B cell (primary cell): ENCODE measurements at regions not wholly inside any gene's neighbourhood (a gene's known extent, or its start where the extent isn't known, plus 50 kb on each side); places are given as distances from the start of the nearest gene placed in this dataset.
"Not testable (repeated sequence)": the region's sequence is repeated elsewhere in the genome, so short reads cannot be mapped to it uniquely, and the experiment has no call there.

Source experiments
- ATAC-seq: fragments of 200-7000 bp; cut with Tn5 transposase; one replicate; pipeline ENCODE4 v1.10.0; 2021; ENCODE audit warnings: low read depth, mild to moderate bottlenecking, moderate number of reproducible peaks, moderate library complexity
- CTCF ChIA-PET: fragments of 350-600 bp; sonication (Branson Sonifier 250); formaldehyde crosslinking; loops from one replicate; lab custom pipeline; 2021; ENCODE audit warnings: antibody characterized with exemption, inconsistent platforms; lab: Charles Lee
- POLR2A ChIA-PET: fragments of 350-600 bp; sonication (Branson Sonifier 250); formaldehyde crosslinking; loops from one replicate; lab custom pipeline; 2021; ENCODE audit warnings: antibody characterized with exemption; lab: Charles Lee
- DNase-seq: peaks from one replicate; pipeline ENCODE4 v3.0.0; 2013
- H2AFZ ChIP-seq: 2 replicates; pipeline ENCODE4 v1.6.1; 2012; ENCODE audit warnings: mild to moderate bottlenecking, low read depth, low read length; ENCODE audit not compliant: insufficient read depth, poor library complexity, severe bottlenecking
- H3K27ac ChIP-seq, 2 donors: 1 replicate in 1 of 2; 2 replicates in 1 of 2; pipeline ENCODE4 v1.5.1; 2012 to 2013; ENCODE audit warnings: low read length in 2 of 2, mild to moderate bottlenecking in 2 of 2, moderate library complexity in 1 of 2
- H3K27me3 ChIP-seq, 4 experiments: fragments of 200-600 bp in 1 of 4; sonication (generic) in 1 of 4; replicated peaks in 1 of 4; 1 replicate in 2 of 4; 2 replicates in 2 of 4; pipeline versions ENCODE4 v1.6.1 to v1.7.0; 2013 to 2016; ENCODE audit warnings: low read length in 3 of 4, mild to moderate bottlenecking in 2 of 4, mixed read lengths in 1 of 4, moderate library complexity in 1 of 4; ENCODE audit not compliant: insufficient read depth in 4 of 4, control insufficient read depth in 3 of 4; ENCODE audit errors: control extremely low read depth in 1 of 4
- H3K36me3 ChIP-seq, 2 experiments: replicated peaks in 1 of 2; 1 replicate in 1 of 2; 2 replicates in 1 of 2; pipeline versions ENCODE4 v1.6.1 to v1.7.1; 2013; ENCODE audit warnings: low read length in 1 of 2; ENCODE audit not compliant: insufficient read depth in 2 of 2, control insufficient read depth in 1 of 2; ENCODE audit errors: control extremely low read depth in 1 of 2, extremely low read depth in 1 of 2
- H3K4me1 ChIP-seq, 2 donors: fragments of 200-600 bp in 1 of 2; sonication (generic) in 1 of 2; 1 replicate in 1 of 2; 2 replicates in 1 of 2; pipeline versions ENCODE4 v1.5.1 to v1.6.1; 2013 to 2017; ENCODE audit warnings: low read length in 2 of 2; ENCODE audit not compliant: control insufficient read depth in 2 of 2, insufficient read depth in 2 of 2
- H3K4me2 ChIP-seq: replicated peaks from 2 replicates; pipeline ENCODE3; 2012; ENCODE audit warnings: mild to moderate bottlenecking, low read depth, low read length; ENCODE audit not compliant: poor library complexity, severe bottlenecking
- H3K4me3 ChIP-seq, 5 experiments: fragments of 200-600 bp in 1 of 5; sonication (generic) in 1 of 5; 1 replicate in 3 of 5; 2 replicates in 2 of 5; pipeline versions ENCODE4 v1.5.1 to v1.7.0; 2011 to 2016; ENCODE audit warnings: low read length in 4 of 5, mild to moderate bottlenecking in 4 of 5, low read depth in 2 of 5, control low read depth in 1 of 5, moderate library complexity in 1 of 5; ENCODE audit not compliant: insufficient read depth in 1 of 5; ENCODE audit errors: control extremely low read depth in 1 of 5, extremely low read depth in 1 of 5
- H3K79me2 ChIP-seq: fragments of 200-600 bp; sonication (generic); one replicate; pipeline ENCODE4 v1.6.0; 2016; ENCODE audit warnings: low read length; ENCODE audit not compliant: control insufficient read depth, insufficient read depth
- H3K9ac ChIP-seq: fragments of 200-600 bp; sonication (generic); 2 replicates; pipeline ENCODE4 v1.6.1; 2017; ENCODE audit warnings: mild to moderate bottlenecking, low read length, moderate library complexity
- H3K9me3 ChIP-seq, 3 donors: one replicate each; pipeline versions ENCODE4 v1.6.1 to v1.7.1; 2013; ENCODE audit warnings: low read length in 2 of 3; ENCODE audit not compliant: control insufficient read depth in 2 of 3, insufficient read depth in 1 of 3; ENCODE audit errors: control extremely low read depth in 1 of 3
- H4K20me1 ChIP-seq: 2 replicates; pipeline ENCODE4 v1.6.0; 2012; ENCODE audit warnings: mild to moderate bottlenecking, low read length; ENCODE audit not compliant: insufficient read depth, control insufficient read depth, poor library complexity, severe bottlenecking
- H3K27ac Mint-ChIP-seq: one replicate; pipeline ENCODE4 v1.8.0; 2021; ENCODE audit warnings: mixed read lengths
- H3K27me3 Mint-ChIP-seq: one replicate; pipeline ENCODE4 v1.8.0; 2021; ENCODE audit warnings: mixed read lengths
- H3K4me1 Mint-ChIP-seq: one replicate; pipeline ENCODE4 v1.8.0; 2021; ENCODE audit warnings: mixed read lengths
- H3K4me3 Mint-ChIP-seq: one replicate; pipeline ENCODE4 v1.8.0; 2021; ENCODE audit warnings: mixed read lengths
- H3K9me3 Mint-ChIP-seq: one replicate; pipeline ENCODE4 v1.8.0; 2022; ENCODE audit warnings: mixed read lengths; ENCODE audit not compliant: insufficient read depth
- CTCF ChIP-seq: fragments of 200-600 bp; IDR thresholded peaks from one replicate; pipeline ENCODE4 v1.8.0; 2022; ENCODE audit warnings: antibody characterized with exemption, mild to moderate bottlenecking
- WGBS: methylation state at CpG from one replicate; pipeline ENCODE4 v1.1.5; 2013; ENCODE audit warnings: missing lambda C conversion rate; ENCODE audit not compliant: insufficient coverage; 5-methylcytosine and 5-hydroxymethylcytosine counted together
- intact Hi-C: fragments of 100-400 bp; cut with micrococcal nuclease; formaldehyde crosslinking; loops from one replicate; pipeline ENCODE4 v1.10.0; 2022

- Histone ChIP-seq H3K79me2 (no peaks in the 10 kb centered on the region), H3K9me3 (no peaks in the 10 kb centered on the region), H3K4me1 (no peaks in the 10 kb centered on the region), H3K9ac (no peak overlapping the region), H3K4me3 (no peak overlapping the region), H4K20me1 (no peaks in the 10 kb centered on the region), H3K27ac (no peak overlapping the region), H3K4me2 (no peak overlapping the region), H3K36me3 (no peaks in the 10 kb centered on the region), H2AFZ (no peak overlapping the region), H3K27me3 (no peaks in the 10 kb centered on the region)
- CTCF ChIA-PET, result interaction anchor here (0.5 kb wide), 1 partner anchor 60 kb away, joined by 3 read pairs; no protein-coding TSS in a partner anchor
- intact Hi-C loops, result no loop called here
- no peak overlapping the region for H3K27ac Mint-ChIP-seq
- no CpG with 5 or more reads among the region's 2 CpGs for WGBS
- ATAC-seq (no peak), DNase-seq (no peak)
- peaks cover 2% of the 10 kb centered on the region for H3K9me3 Mint-ChIP-seq
- H3K27me3 Mint-ChIP-seq, result no peaks in the 10 kb centered on the region
- H3K4me1 Mint-ChIP-seq, result no peaks in the 10 kb centered on the region
- TF ChIP-seq CTCF, result no peak
- POLR2A ChIA-PET, result no interaction called here
- no peak overlapping the region for H3K4me3 Mint-ChIP-seq
Measured at GRCh38 chr14:81776531-81776930, 242.9 kb upstream of the SEL1L start.

GRCh38 chr14:81781798-81782197 is 248.1 kb upstream of the SEL1L start:
- H3K9me3 Mint-ChIP-seq, H3K4me1 Mint-ChIP-seq, H3K27me3 Mint-ChIP-seq, H3K27ac ChIP-seq, H3K9me3 ChIP-seq, H3K4me3 Mint-ChIP-seq, CTCF ChIA-PET, H3K36me3 ChIP-seq, H3K4me3 ChIP-seq, ATAC-seq, H2AFZ ChIP-seq, H3K27ac Mint-ChIP-seq, H3K79me2 ChIP-seq, intact Hi-C loops, POLR2A ChIA-PET, H3K4me2 ChIP-seq, H3K27me3 ChIP-seq, DNase-seq, H3K9ac ChIP-seq, H4K20me1 ChIP-seq, H3K4me1 ChIP-seq: not testable (repeated sequence)
- 76% methylated on average over 4 of the region's 7 CpGs for WGBS
